ENCODE measurements at regions not wholly inside any gene's neighbourhood (a gene's known extent, or its start where the extent isn't known, plus 50 kb on each side); places are given as distances from the start of the nearest gene placed in this dataset.

- TF ChIP-seq, protein P1, sequence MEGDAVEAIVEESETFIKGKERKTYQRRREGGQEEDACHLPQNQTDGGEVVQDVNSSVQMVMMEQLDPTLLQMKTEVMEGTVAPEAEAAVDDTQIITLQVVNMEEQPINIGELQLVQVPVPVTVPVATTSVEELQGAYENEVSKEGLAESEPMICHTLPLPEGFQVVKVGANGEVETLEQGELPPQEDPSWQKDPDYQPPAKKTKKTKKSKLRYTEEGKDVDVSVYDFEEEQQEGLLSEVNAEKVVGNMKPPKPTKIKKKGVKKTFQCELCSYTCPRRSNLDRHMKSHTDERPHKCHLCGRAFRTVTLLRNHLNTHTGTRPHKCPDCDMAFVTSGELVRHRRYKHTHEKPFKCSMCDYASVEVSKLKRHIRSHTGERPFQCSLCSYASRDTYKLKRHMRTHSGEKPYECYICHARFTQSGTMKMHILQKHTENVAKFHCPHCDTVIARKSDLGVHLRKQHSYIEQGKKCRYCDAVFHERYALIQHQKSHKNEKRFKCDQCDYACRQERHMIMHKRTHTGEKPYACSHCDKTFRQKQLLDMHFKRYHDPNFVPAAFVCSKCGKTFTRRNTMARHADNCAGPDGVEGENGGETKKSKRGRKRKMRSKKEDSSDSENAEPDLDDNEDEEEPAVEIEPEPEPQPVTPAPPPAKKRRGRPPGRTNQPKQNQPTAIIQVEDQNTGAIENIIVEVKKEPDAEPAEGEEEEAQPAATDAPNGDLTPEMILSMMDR (IDR thresholded peaks at IDR 0.05) = no peak
- no peak for TF ChIP-seq POLR2A (IDR thresholded peaks at IDR 0.05)
- H3K9me3 ChIP-seq = no peaks in the 10 kb centered on the region
- no peak overlapping the region for H3K27ac ChIP-seq
- H3K27me3 ChIP-seq = no peaks in the 10 kb centered on the region
- H3K36me3 ChIP-seq = no peaks in the 10 kb centered on the region
- H3K4me3 ChIP-seq = no peak overlapping the region
- DNase-seq (no peak), ATAC-seq (no peak)
- 69 to 83% (median 74%) methylated on average over 4 of the region's 4 CpGs for WGBS, 4 donors
- intact Hi-C loops (cut with DNase I) = no loop called here
- H3K4me1 ChIP-seq = no peaks in the 10 kb centered on the region
Measured at GRCh38 chr16:63623551-63624039, 1498.3 kb downstream of the CDH11 start.

GRCh38 chr16:63618896-63619485, 1502.9 kb downstream of the CDH11 start:
- TF ChIP-seq POLR2A (IDR thresholded peaks at IDR 0.05) = no peak
- Histone ChIP-seq H3K27ac (no peak overlapping the region), H3K4me3 (no peak overlapping the region), H3K9me3 (no peaks in the 10 kb centered on the region), H3K36me3 (no peaks in the 10 kb centered on the region), H3K27me3 (no peaks in the 10 kb centered on the region), H3K4me1 (no peaks in the 10 kb centered on the region)
- DNase-seq = no peak
- ATAC-seq = no peak
- WGBS, 4 donors = 60 to 73% (median 65%) methylated on average over 3 of the region's 3 CpGs
- intact Hi-C loops (cut with DNase I) = no loop called here

- WGBS, 4 donors = 85 to 88% (median 86%) methylated on average over 12 to 16 of the region's 16 CpGs
- DNase-seq (peak in 4 of 5 donors; percentile 22 to 65 (median 46)), ATAC-seq (peak; percentile 80 to 89 (median 88))
- Histone ChIP-seq H3K9me3 (no peaks in the 10 kb centered on the region), H3K27me3 (no peaks in the 10 kb centered on the region), H3K27ac (peak overlapping the region in 9 of 12 donors; percentile 62 to 86 (median 69)), H3K4me1 (no peaks in the 10 kb centered on the region), H3K36me3 (no peaks in the 10 kb centered on the region), H3K4me3 (peak overlapping the region; percentile 23 to 86 (median 52))
- TF ChIP-seq, protein P1 (IDR thresholded peaks at IDR 0.05) = no peak
- TF ChIP-seq POLR2A (IDR thresholded peaks at IDR 0.05) = peak in 1 of 2 donors; percentile 45
- intact Hi-C loops (cut with DNase I) = no loop called here
Measured at GRCh38 chr16:63617990-63618763, 1503.7 kb downstream of the CDH11 start.

DNA sequence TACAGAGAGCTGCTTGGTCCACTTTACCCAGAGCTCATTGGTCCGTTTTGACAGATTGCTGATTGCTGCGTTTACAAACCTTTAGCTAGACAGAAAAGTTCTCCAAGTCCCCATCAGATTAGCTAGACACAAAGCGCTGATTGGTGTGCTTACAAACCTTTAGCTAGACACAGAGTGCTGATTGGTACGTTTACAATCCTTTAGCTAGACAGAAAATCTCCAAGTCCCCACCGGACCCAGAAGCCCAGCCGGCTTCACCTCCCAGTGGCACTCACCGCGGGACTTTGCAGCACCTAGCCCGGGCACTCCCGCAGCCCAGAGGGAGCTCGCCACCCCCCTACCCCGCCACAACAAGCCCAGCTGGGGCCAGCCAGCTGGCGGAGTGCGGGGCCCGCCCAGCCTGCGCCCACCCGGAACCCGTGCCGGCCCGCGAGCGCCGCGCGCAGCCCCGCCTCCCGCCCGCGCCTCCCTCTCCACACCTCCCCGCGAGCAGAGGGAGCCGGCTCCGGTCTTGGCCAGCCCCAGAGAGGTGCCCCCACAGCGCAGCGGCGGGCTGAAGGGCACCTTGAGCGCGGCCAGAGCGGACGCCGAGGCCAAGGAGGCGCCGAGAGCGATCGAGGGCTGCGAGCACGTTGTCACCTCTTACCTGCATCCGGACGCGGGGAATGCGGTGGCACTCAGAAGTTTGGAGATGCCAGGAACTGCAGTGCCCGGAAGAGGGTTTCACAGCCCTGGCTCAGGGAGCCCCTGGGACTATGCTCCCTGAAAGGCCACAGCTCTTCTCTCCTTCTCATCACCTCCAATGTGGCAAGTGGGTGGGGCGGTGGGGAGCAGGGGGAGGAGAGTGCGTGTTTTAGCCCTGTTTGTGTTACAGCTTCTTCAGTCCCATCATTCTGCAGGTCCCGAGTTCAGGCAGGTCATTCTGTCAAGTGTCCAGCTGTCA, 1504.5 kb downstream of the CDH11 start:
- intact Hi-C loops (cut with DNase I) = no loop called here
- no peak for TF ChIP-seq POLR2A (IDR thresholded peaks at IDR 0.05)
- TF ChIP-seq, protein P1 (IDR thresholded peaks at IDR 0.05) = no peak
- peak overlapping the region; percentile 23 to 86 (median 52) for H3K4me3 ChIP-seq
- H3K4me1 ChIP-seq = no peaks in the 10 kb centered on the region
- H3K27ac ChIP-seq = peak overlapping the region in 9 of 12 donors; percentile 62 to 86 (median 69)
- no peaks in the 10 kb centered on the region for H3K9me3 ChIP-seq
- no peaks in the 10 kb centered on the region for H3K27me3 ChIP-seq
- H3K36me3 ChIP-seq = no peaks in the 10 kb centered on the region
- ATAC-seq (peak; percentile 68 to 81 (median 74)), DNase-seq (peak; percentile 14 to 72 (median 49))
- 13 to 60% (median 24%) methylated on average over 30 to 55 of the region's 55 CpGs for WGBS, 4 donors
